T-cell (primary cell): ENCODE measurements at regions not wholly inside any gene's neighbourhood (a gene's known extent, or its start where the extent isn't known, plus 50 kb on each side); places are given as distances from the start of the nearest gene placed in this dataset.

Experiments
- ATAC-seq, 4 experiments: fragments of 200-7000 bp in 3 of 4; fragments of 150-1000 bp in 1 of 4; cut with Tn5 transposase; replicated peaks in 1 of 4; 1 replicate in 3 of 4; 2 replicates in 1 of 4; pipeline ENCODE4 v1.10.0; 2021; ENCODE audit warnings: moderate library complexity in 3 of 4, mild to moderate bottlenecking in 2 of 4, moderate number of reproducible peaks in 1 of 4
- CTCF ChIA-PET, 2 donors: fragments of 300-600 bp; sonication (Branson Sonifier 250); formaldehyde crosslinking; loops; one replicate each; lab custom pipeline; 2022; ENCODE audit warnings: antibody characterized with exemption in 2 of 2; lab: Charles Lee
- POLR2A ChIA-PET, 2 donors: fragments of 300-600 bp; sonication (Branson Sonifier 250); formaldehyde crosslinking; loops; one replicate each; lab custom pipeline; 2022; ENCODE audit warnings: antibody characterized with exemption in 2 of 2; lab: Charles Lee
- DNase-seq, 35 experiments: peaks; one replicate each; pipeline versions ENCODE4 v3.0.0 to v3.0.0-alpha.2; 2013 to 2023
- H3K27ac ChIP-seq: one replicate; pipeline ENCODE4 v1.5.1; 2013; ENCODE audit warnings: low read length
- H3K27me3 ChIP-seq, 2 experiments: replicated peaks in 1 of 2; 1 replicate in 1 of 2; 2 replicates in 1 of 2; pipeline versions ENCODE4 v1.6.1 to v1.7.0; 2013; ENCODE audit warnings: low read length in 1 of 2, mixed read lengths in 1 of 2; ENCODE audit not compliant: control insufficient read depth in 2 of 2, insufficient read depth in 2 of 2; ENCODE audit errors: extremely low read depth in 1 of 2
- H3K36me3 ChIP-seq, 2 donors: 1 replicate in 1 of 2; 2 replicates in 1 of 2; pipeline versions ENCODE4 v1.6.1 to v1.7.0; 2013; ENCODE audit warnings: low read length in 1 of 2; ENCODE audit not compliant: control insufficient read depth in 2 of 2, insufficient read depth in 1 of 2; ENCODE audit errors: extremely low read depth in 1 of 2
- H3K4me1 ChIP-seq, 2 experiments: 1 replicate in 1 of 2; 2 replicates in 1 of 2; pipeline versions ENCODE4 v1.6.1 to v1.7.0; 2013; ENCODE audit warnings: low read length in 2 of 2, mixed read lengths in 1 of 2; ENCODE audit not compliant: insufficient read depth in 2 of 2, control insufficient read depth in 1 of 2; ENCODE audit errors: extremely low read depth in 1 of 2
- H3K4me3 ChIP-seq, 2 donors: 1 replicate in 1 of 2; 2 replicates in 1 of 2; pipeline versions ENCODE4 v1.5.1 to v1.7.0; 2013; ENCODE audit warnings: mild to moderate bottlenecking in 2 of 2, low read length in 1 of 2, moderate library complexity in 1 of 2; ENCODE audit not compliant: control insufficient read depth in 1 of 2; ENCODE audit errors: extremely low read depth in 1 of 2
- H3K9me3 ChIP-seq: 2 replicates; pipeline ENCODE4 v1.7.0; 2013
- H3K27ac Mint-ChIP-seq, 2 donors: one replicate each; pipeline ENCODE4 v1.8.0; 2020 to 2021; ENCODE audit warnings: mild to moderate bottlenecking in 2 of 2, mixed read lengths in 2 of 2
- H3K27me3 Mint-ChIP-seq, 2 donors: one replicate each; pipeline ENCODE4 v1.8.0; 2021 to 2022; ENCODE audit warnings: mixed read lengths in 2 of 2
- H3K36me3 Mint-ChIP-seq: one replicate; pipeline ENCODE4 v1.8.0; 2021; ENCODE audit warnings: mixed read lengths
- H3K4me1 Mint-ChIP-seq, 3 donors: one replicate each; pipeline ENCODE4 v1.8.0; 2020 to 2022; ENCODE audit warnings: mixed read lengths in 3 of 3, mild to moderate bottlenecking in 1 of 3
- H3K4me3 Mint-ChIP-seq, 3 donors: one replicate each; pipeline ENCODE4 v1.8.0; 2020 to 2022; ENCODE audit warnings: mild to moderate bottlenecking in 3 of 3, mixed read lengths in 3 of 3, moderate library complexity in 3 of 3
- H3K9me3 Mint-ChIP-seq, 3 donors: one replicate each; pipeline ENCODE4 v1.8.0; 2020 to 2022; ENCODE audit warnings: mixed read lengths in 3 of 3
- WGBS: methylation state at CpG from one replicate; pipeline ENCODE4 v1.1.5; 2013; ENCODE audit warnings: missing lambda C conversion rate; ENCODE audit not compliant: insufficient coverage; 5-methylcytosine and 5-hydroxymethylcytosine counted together

GRCh38 chr16:63907251-63907650, 1214.6 kb downstream of the CDH11 start:
- Histone ChIP-seq H3K9me3 (no peaks in the 10 kb centered on the region), H3K27me3 (no peaks in the 10 kb centered on the region), H3K36me3 (no peaks in the 10 kb centered on the region), H3K4me1 (no peaks in the 10 kb centered on the region), H3K27ac (no peak overlapping the region), H3K4me3 (no peak overlapping the region)
- Mint-ChIP-seq H3K27me3 (no peaks in the 10 kb centered on the region), H3K4me3 (no peak overlapping the region), H3K9me3 (peaks cover 13 to 32% (median 27%) of the 10 kb centered on the region in 3 donors), H3K4me1 (no peaks in the 10 kb centered on the region), H3K27ac (no peak overlapping the region), H3K36me3 (no peaks in the 10 kb centered on the region)
- DNase-seq (no peak), ATAC-seq (no peak)
- ChIA-PET POLR2A (no interaction called here), CTCF (no interaction called here)
- WGBS: no CpG with 5 or more reads among the region's 2 CpGs

GRCh38 chr16:63904930-63905329, 1216.9 kb downstream of the CDH11 start:
- Histone ChIP-seq H3K36me3 (no peaks in the 10 kb centered on the region), H3K27me3 (no peaks in the 10 kb centered on the region), H3K9me3 (no peaks in the 10 kb centered on the region), H3K27ac (no peak overlapping the region), H3K4me1 (no peaks in the 10 kb centered on the region), H3K4me3 (no peak overlapping the region)
- Mint-ChIP-seq H3K27ac (no peak overlapping the region), H3K27me3 (no peaks in the 10 kb centered on the region), H3K9me3 (peaks cover 13 to 42% (median 30%) of the 10 kb centered on the region in 3 donors), H3K4me3 (no peak overlapping the region), H3K4me1 (no peaks in the 10 kb centered on the region), H3K36me3 (no peaks in the 10 kb centered on the region)
- ChIA-PET CTCF (no interaction called here), POLR2A (no interaction called here)
- WGBS: 59% methylated on average over 2 of the region's 2 CpGs
- DNase-seq (no peak), ATAC-seq (no peak)

DNA sequence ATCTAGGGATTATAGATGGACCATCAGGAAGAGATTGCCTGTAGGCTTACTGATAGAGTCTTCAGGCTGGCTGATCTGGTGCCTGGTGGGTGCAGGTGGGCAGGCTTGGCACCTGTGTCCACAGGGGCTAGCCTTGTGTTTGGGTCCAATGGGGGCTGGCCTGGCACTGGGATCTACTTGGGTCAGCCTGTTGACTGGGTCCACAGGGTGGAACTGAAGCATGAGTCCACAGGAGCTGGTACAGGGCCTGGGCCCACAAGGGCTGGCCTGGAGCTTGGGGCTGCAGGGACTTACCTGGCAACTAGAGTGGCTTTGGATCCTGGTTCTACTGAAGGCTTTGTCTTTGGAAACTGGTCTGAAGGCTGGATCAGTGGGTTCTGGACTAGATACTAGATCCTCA, 1217.7 kb downstream of the CDH11 start:
- CTCF ChIA-PET: no interaction called here
- DNase-seq (no peak), ATAC-seq (no peak)
- Histone ChIP-seq H3K4me3 (no peak overlapping the region), H3K27ac (no peak overlapping the region), H3K27me3 (no peaks in the 10 kb centered on the region), H3K36me3 (no peaks in the 10 kb centered on the region), H3K9me3 (no peaks in the 10 kb centered on the region), H3K4me1 (no peaks in the 10 kb centered on the region)
- no peaks in the 10 kb centered on the region for H3K27me3 Mint-ChIP-seq
- no peak overlapping the region for H3K4me3 Mint-ChIP-seq
- no peaks in the 10 kb centered on the region for H3K36me3 Mint-ChIP-seq
- H3K27ac Mint-ChIP-seq: no peak overlapping the region
- H3K9me3 Mint-ChIP-seq: peaks cover 13 to 45% (median 33%) of the 10 kb centered on the region in 3 donors
- POLR2A ChIA-PET: no interaction called here
- H3K4me1 Mint-ChIP-seq: no peaks in the 10 kb centered on the region

- ChIA-PET POLR2A (no interaction called here), CTCF (no interaction called here)
- no peak for ATAC-seq
- H3K9me3 Mint-ChIP-seq: peaks cover 5 to 23% (median 14%) of the 10 kb centered on the region in 3 donors
- no peak overlapping the region for H3K27ac Mint-ChIP-seq
- 83% methylated on average over 2 of the region's 2 CpGs for WGBS
- H3K27me3 ChIP-seq: no peaks in the 10 kb centered on the region
- H3K27ac ChIP-seq: no peak overlapping the region
- no peaks in the 10 kb centered on the region for H3K4me1 Mint-ChIP-seq
- DNase-seq: no peak
- H3K36me3 Mint-ChIP-seq: no peaks in the 10 kb centered on the region
- no peak overlapping the region for H3K4me3 ChIP-seq
- H3K27me3 Mint-ChIP-seq: no peaks in the 10 kb centered on the region
- H3K36me3 ChIP-seq: no peaks in the 10 kb centered on the region
- H3K4me3 Mint-ChIP-seq: no peak overlapping the region
- peaks cover 2% of the 10 kb centered on the region for H3K9me3 ChIP-seq
- H3K4me1 ChIP-seq: no peaks in the 10 kb centered on the region
Measured at GRCh38 chr16:63896383-63897109, 1225.3 kb downstream of the CDH11 start.

GRCh38 chr16:63890723-63891122, 1231.1 kb downstream of the CDH11 start:
- H3K4me3 Mint-ChIP-seq: no peak overlapping the region
- ChIA-PET POLR2A (no interaction called here), CTCF (no interaction called here)
- no peaks in the 10 kb centered on the region for H3K36me3 Mint-ChIP-seq
- ATAC-seq (no peak), DNase-seq (no peak)
- no peaks in the 10 kb centered on the region for H3K4me1 ChIP-seq
- H3K9me3 Mint-ChIP-seq: peaks cover 22 to 42% (median 32%) of the 10 kb centered on the region in 3 donors
- peaks cover 3% of the 10 kb centered on the region for H3K9me3 ChIP-seq
- no peak overlapping the region for H3K4me3 ChIP-seq
- H3K36me3 ChIP-seq: no peaks in the 10 kb centered on the region
- no peaks in the 10 kb centered on the region for H3K27me3 Mint-ChIP-seq
- H3K27me3 ChIP-seq: no peaks in the 10 kb centered on the region
- H3K27ac ChIP-seq: no peak overlapping the region
- no peak overlapping the region for H3K27ac Mint-ChIP-seq
- no peaks in the 10 kb centered on the region for H3K4me1 Mint-ChIP-seq

GRCh38 chr16:63890081-63890480, 1231.8 kb downstream of the CDH11 start:
- Histone ChIP-seq H3K4me1 (no peaks in the 10 kb centered on the region), H3K27ac (no peak overlapping the region), H3K4me3 (no peak overlapping the region), H3K36me3 (no peaks in the 10 kb centered on the region), H3K27me3 (no peaks in the 10 kb centered on the region), H3K9me3 (peaks cover 3% of the 10 kb centered on the region)
- no peaks in the 10 kb centered on the region for H3K4me1 Mint-ChIP-seq
- H3K9me3 Mint-ChIP-seq: peaks cover 17 to 42% (median 32%) of the 10 kb centered on the region in 3 donors
- DNase-seq: no peak
- WGBS: no CpG with 5 or more reads among the region's 1 CpG
- H3K36me3 Mint-ChIP-seq: no peaks in the 10 kb centered on the region
- no peak overlapping the region for H3K27ac Mint-ChIP-seq
- ATAC-seq: no peak
- ChIA-PET CTCF (no interaction called here), POLR2A (no interaction called here)
- no peak overlapping the region for H3K4me3 Mint-ChIP-seq
- no peaks in the 10 kb centered on the region for H3K27me3 Mint-ChIP-seq

DNA sequence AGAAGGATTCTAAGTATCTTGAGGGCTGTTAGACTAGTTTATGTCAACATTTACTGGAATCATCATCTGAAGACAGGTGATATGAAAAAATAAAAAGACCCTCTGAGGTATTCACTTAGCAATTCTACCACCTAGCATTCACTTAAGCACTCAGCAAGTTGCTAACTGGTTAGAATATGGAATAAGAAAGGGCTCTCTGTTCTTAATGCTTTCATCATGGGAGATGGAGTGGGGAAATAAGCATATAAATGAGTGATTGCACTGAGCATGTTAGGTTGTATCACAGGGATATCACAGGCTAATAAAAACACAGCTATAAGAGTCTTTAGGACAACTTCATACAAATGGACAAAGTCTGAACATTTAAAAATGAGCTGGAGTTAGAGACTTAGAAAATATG, 1238.8 kb downstream of the CDH11 start:
- DNase-seq: no peak
- CTCF ChIA-PET: no interaction called here
- Histone ChIP-seq H3K36me3 (no peaks in the 10 kb centered on the region), H3K9me3 (peaks cover 3% of the 10 kb centered on the region), H3K4me3 (no peak overlapping the region), H3K4me1 (no peaks in the 10 kb centered on the region), H3K27ac (no peak overlapping the region), H3K27me3 (no peaks in the 10 kb centered on the region)
- no peak for ATAC-seq
- Mint-ChIP-seq H3K27ac (no peak overlapping the region), H3K4me3 (no peak overlapping the region), H3K4me1 (no peaks in the 10 kb centered on the region), H3K9me3 (peaks cover 10 to 42% (median 39%) of the 10 kb centered on the region in 3 donors), H3K36me3 (no peaks in the 10 kb centered on the region), H3K27me3 (no peaks in the 10 kb centered on the region)
- POLR2A ChIA-PET: no interaction called here
